ENCODE measurements at regions not wholly inside any gene's neighbourhood (a gene's known extent, or its start where the extent isn't known, plus 50 kb on each side); places are given as distances from the start of the nearest gene placed in this dataset.

- no peaks in the 10 kb centered on the region for H3K79me2 ChIP-seq (ENCODE audit: control insufficient read depth, insufficient read depth, low read length)
- H3K4me2 ChIP-seq (ENCODE audit: control insufficient read depth, insufficient read depth), result no peak overlapping the region
- intact Hi-C loops (cut with micrococcal nuclease; ENCODE audit: unreplicated experiment) (no loop called here), in situ Hi-C loops (cut with MboI) (no loop called here)
- no peak for TF ChIP-seq ATF3 (IDR thresholded peaks at IDR 0.05; ENCODE audit: borderline replicate concordance, extremely low read depth, low read depth, low read length)
- TF ChIP-seq NRF1 (conservative IDR thresholded peaks at IDR 0.05; ENCODE audit: low read depth, low read length), result no peak
- TF ChIP-seq IRF3 (IDR thresholded peaks at IDR 0.05), result no peak
- no peak for TF ChIP-seq SREBF1 (IDR thresholded peaks at IDR 0.05; ENCODE audit: low read length)
- TF ChIP-seq BRCA1 (IDR thresholded peaks at IDR 0.05; ENCODE audit: low read depth, low read length), result no peak
- H4K20me1 ChIP-seq (ENCODE audit: control insufficient read depth, insufficient read depth), result no peaks in the 10 kb centered on the region
- POLR2A ChIA-PET, result no interaction called here
- no peaks in the 10 kb centered on the region for H3K9me3 ChIP-seq (replicated peaks; ENCODE audit: control insufficient read depth, insufficient read depth, low read length)
- DNase-seq (ENCODE audit: low read depth, low spot score) (no peak), ATAC-seq (no peak), FAIRE-seq (no peak)
- SMC1A ChIA-PET (ENCODE audit: uncharacterized antibody, unreplicated experiment), result interaction anchor here (1.4 kb wide), 1 partner anchor 28 kb away, joined by 4 read pairs; no protein-coding TSS in a partner anchor
- no peaks in the 10 kb centered on the region for H3K36me3 ChIP-seq (ENCODE audit: control insufficient read depth in 2 of 2, insufficient read depth in 2 of 2, low read length in 1 of 2)
- H3K27ac ChIP-seq (ENCODE audit: control insufficient read depth, insufficient read depth), result no peak overlapping the region
- whole genome bisulfite sequencing (ENCODE audit: insufficient coverage, insufficient replicate concordance, low lambda C conversion rate, missing lambda C conversion rate), result 0% methylated on average over 3 of the region's 3 CpGs
- RAD21 ChIA-PET (ENCODE audit: unreplicated experiment), result no interaction called here
- no peaks in the 10 kb centered on the region for H3K27me3 ChIP-seq (replicated peaks in 1 of 2; ENCODE audit: control insufficient read depth in 2 of 2, insufficient read depth in 2 of 2, low read length in 1 of 2)
- H3K4me3 ChIP-seq, result no peak overlapping the region
- no TSS peak for BruUV-seq (replicated peaks)
- no peak overlapping the region for H3K9ac ChIP-seq (ENCODE audit: control insufficient read depth, insufficient read depth, low read length)
- CTCF ChIA-PET, result no interaction called here
- no peak overlapping the region for H2AFZ ChIP-seq (ENCODE audit: control insufficient read depth, low read depth, low read length)
- no peaks in the 10 kb centered on the region for H3K4me1 ChIP-seq (ENCODE audit: control insufficient read depth, insufficient read depth, low read length)
Observed at GRCh38 chr4:137039370-137039769, 492.9 kb downstream of the PCDH18 start.

DNA sequence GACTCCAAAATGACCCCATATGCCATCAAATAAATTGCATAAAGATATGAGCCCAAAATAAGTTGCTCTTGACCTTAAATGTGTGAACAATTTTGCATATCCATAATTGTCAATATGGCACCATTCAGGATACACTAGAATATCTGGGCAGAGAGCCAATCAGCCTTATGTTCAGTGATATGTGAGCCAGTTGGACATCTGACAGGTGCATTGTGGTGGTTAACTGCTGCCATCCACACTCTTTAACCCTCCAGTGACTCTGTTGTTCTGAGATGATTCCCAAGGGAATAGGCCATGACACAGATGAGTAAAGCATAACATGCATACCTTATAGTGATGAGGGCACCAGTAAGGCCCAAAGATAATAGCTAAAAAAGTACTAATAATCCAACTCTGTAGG is 500.1 kb downstream of the PCDH18 start:
- FAIRE-seq, result no peak
- TF ChIP-seq ATF3 (IDR thresholded peaks at IDR 0.05; ENCODE audit: borderline replicate concordance, extremely low read depth, low read depth, low read length), result no peak
- no peak for TF ChIP-seq NFIC (IDR thresholded peaks at IDR 0.05; ENCODE audit: low read depth, low read length)
- TF ChIP-seq MAX (IDR thresholded peaks at IDR 0.05; ENCODE audit: low read depth, low read length), result no peak
- POLR2A ChIA-PET, result no interaction called here
- no peak for ATAC-seq
- no peak overlapping the region for H3K4me2 ChIP-seq (ENCODE audit: control insufficient read depth, insufficient read depth)
- no peak overlapping the region for H3K4me3 ChIP-seq
- H3K36me3 ChIP-seq (ENCODE audit: control insufficient read depth in 2 of 2, insufficient read depth in 2 of 2, low read length in 1 of 2), result no peaks in the 10 kb centered on the region
- H3K79me2 ChIP-seq (ENCODE audit: control insufficient read depth, insufficient read depth, low read length), result no peaks in the 10 kb centered on the region
- CTCF ChIA-PET, result no interaction called here
- no peak overlapping the region for H3K27ac ChIP-seq (ENCODE audit: control insufficient read depth, insufficient read depth)
- RAD21 ChIA-PET (ENCODE audit: unreplicated experiment), result no interaction called here
- intact Hi-C loops (cut with micrococcal nuclease; ENCODE audit: unreplicated experiment), result no loop called here
- no peaks in the 10 kb centered on the region for H4K20me1 ChIP-seq (ENCODE audit: control insufficient read depth, insufficient read depth)
- no peaks in the 10 kb centered on the region for H3K27me3 ChIP-seq (replicated peaks in 1 of 2; ENCODE audit: control insufficient read depth in 2 of 2, insufficient read depth in 2 of 2, low read length in 1 of 2)
- no peaks in the 10 kb centered on the region for H3K4me1 ChIP-seq (ENCODE audit: control insufficient read depth, insufficient read depth, low read length)
- in situ Hi-C loops (cut with MboI), result no loop called here
- BruUV-seq (replicated peaks), result no TSS peak
- DNase-seq (ENCODE audit: low read depth, low spot score), result no peak
- no peaks in the 10 kb centered on the region for H3K9me3 ChIP-seq (replicated peaks; ENCODE audit: control insufficient read depth, insufficient read depth, low read length)
- SMC1A ChIA-PET (ENCODE audit: uncharacterized antibody, unreplicated experiment), result no interaction called here
- H3K9ac ChIP-seq (ENCODE audit: control insufficient read depth, insufficient read depth, low read length), result no peak overlapping the region
- no peak overlapping the region for H2AFZ ChIP-seq (ENCODE audit: control insufficient read depth, low read depth, low read length)
